Dermis blood vessel endothelial cell (primary cell): ENCODE measurements at regions not wholly inside any gene's neighbourhood (a gene's known extent, or its start where the extent isn't known, plus 50 kb on each side); places are given as distances from the start of the nearest gene placed in this dataset.

Experiments
- DNase-seq: peaks from one replicate; pipeline ENCODE4 v3.0.0; 2010

- no peak for DNase-seq
Measured at GRCh38 chr16:86632206-86632605, 53.9 kb downstream of the FOXL1 start.

DNA sequence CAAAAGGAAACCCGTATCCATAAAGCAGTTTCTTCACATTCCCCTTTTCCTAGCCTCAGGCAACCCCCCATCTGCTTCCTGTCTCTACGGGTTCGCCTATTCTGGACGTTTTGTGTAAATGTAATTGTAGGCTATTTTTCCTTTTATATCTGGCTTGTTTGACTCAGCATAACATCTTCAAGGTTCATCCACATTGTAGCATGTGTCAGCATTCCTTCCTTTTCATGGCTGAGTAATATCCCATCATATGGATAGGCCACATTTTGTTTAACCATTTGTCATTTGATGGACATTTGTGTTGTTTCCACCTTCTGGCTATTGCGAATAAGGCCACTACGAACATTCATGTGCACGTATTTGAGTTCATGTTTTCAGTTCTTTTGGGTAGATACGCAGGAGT, 54.6 kb downstream of the FOXL1 start:
- DNase-seq = no peak

DNA sequence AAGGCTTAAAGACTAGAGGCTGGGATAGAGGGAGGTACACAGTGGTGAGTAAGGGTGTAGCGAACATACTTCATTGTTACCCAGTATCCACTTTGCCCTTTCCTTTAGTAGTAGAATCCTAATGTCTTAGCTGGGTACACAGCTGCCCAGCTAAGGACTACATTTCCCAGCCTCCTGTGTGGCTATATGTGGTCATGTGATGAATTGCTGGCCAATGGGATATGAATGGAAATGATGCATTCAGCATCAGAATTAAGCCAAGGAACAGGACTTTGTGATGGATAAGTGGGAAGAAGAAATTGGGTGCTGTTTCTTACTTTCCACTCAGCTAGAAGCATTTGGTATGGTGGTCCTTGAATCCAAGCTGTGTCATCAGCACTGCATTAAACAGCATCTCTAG, 55.9 kb downstream of the FOXL1 start:
- DNase-seq = peak; percentile 41

DNA sequence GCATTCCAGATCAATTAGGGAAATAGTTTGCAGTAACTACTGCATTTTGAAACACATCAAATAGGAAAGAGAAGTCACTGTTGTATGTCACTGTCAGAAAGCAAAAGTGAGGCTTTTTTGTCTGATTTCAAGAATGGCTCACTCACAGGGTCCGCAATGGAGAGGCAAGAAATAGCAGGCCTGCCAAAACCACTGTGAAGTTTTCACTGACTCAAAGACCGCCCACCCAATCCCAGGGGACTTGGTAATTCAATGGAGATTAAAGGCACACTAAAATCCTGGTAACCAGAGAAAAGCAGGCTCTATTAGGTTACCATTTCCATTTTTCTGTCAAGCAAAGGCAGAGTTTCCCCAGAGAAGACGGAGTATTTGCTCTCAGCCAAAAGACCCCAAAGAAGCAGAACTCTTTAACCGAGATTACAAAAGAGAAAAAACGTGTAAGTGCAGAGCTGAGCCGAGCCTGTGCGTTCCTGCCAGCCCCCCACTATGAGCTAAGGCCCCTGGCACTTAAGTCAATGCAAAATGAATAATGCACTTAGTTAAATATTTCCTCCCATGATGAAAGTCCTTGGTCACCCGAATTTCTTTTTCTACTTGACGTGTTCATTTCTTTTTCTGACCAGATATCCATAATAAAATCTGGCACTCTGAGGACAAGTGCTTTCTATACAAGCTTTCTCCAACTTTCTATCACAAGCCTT, 57.0 kb downstream of the FOXL1 start:
- DNase-seq = no peak

DNA sequence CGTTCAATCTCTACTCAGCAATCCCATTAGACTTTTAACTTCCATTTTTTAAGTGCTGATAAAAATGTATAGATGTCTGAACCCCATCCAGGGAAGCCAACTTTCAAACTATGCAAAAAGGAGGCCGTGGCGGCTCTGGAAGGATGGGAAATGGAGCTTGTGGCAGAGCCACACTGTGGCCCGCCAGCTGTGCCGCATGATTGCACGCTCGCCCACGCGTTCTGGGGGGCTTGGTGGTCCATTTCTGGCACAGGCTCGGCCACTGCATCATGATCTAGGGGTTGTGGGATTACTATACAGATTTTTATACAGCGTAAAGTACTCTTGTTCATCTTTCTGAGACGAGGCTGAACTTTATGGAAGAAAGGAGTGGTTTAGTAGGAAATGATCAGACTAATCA, 57.6 kb downstream of the FOXL1 start:
- DNase-seq = no peak

DNA sequence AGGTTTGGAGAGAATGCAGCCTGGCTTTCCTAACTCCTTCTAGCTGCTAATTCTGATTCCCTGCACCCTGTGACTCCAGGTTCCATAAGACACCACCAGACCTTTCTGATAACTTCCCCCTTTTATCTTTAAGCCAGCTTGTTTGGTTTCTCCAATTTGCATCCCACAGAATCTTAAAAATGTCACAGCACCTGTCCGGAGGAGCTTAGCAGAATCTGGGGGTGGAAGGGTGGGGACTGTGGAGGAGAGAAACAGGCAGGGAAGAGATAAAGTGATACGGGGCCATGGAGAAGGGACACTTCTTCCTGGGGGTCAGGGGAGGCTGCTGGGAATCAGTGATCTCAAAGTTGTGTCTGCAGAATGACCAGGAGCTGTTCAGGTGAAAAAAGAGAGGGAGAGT, 59.4 kb downstream of the FOXL1 start:
- DNase-seq = no peak

GRCh38 chr16:86638642-86639041, 60.3 kb downstream of the FOXL1 start:
- no peak for DNase-seq

- no peak for DNase-seq
Measured at GRCh38 chr16:86639354-86639753, 61.0 kb downstream of the FOXL1 start.

DNA sequence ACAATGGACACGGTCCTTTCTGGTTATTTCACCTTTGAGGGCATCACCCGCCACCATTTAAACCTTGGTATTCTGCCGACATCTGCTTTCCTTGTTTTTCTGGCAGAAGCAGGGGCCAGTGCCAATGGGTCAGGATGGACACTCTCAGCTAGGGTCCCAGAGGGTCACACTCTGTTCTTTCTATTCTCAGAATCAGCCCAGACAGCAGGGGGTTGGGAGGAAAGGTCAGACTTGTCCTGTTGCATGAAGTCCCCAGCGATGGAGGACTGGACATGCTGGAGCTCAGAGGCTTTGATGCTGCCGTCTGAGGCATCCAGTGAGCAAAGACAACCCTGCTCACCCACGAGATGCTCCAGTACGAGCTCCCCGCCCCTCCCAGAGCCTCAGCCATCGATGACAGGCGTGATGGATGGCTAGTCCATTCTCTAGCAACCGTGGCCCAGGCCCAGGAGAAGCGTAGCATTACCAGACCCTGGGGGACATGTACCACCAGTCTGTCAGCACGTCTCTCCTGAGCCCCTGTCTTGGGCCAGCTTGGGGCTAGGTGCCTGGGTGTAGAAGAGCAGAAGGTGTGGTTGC, 62.0 kb downstream of the FOXL1 start:
- no peak for DNase-seq

- DNase-seq = no peak
Measured at GRCh38 chr16:86642087-86642486, 63.7 kb downstream of the FOXL1 start.

GRCh38 chr16:86643671-86644070, 65.3 kb downstream of the FOXL1 start:
- no peak for DNase-seq

GRCh38 chr16:86647561-86647960, 69.2 kb downstream of the FOXL1 start:
- DNase-seq = no peak

GRCh38 chr16:86649875-86650274, 71.5 kb downstream of the FOXL1 start:
- DNase-seq = no peak

- no peak for DNase-seq
Measured at GRCh38 chr16:86651013-86651627, 72.8 kb downstream of the FOXL1 start.

DNA sequence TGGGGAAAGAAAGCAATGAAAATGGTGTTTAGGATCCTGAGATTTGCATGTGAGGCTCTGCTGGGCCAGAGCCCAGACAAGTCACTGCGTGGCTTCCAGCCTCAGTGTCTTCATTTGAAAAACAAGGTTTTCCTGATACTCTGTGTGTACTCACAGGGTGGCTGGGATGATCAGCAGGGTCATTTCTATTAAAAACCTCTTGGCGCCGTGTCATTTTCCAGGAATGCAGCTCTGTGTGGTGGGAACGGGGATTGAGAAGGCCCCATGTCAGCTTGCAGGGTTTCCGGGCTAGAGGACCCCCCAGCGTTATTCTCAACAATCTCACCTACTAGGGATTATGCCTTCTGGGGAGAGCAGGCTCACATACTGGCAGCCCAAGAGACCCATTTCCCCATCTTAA, 73.5 kb downstream of the FOXL1 start:
- DNase-seq = no peak

DNA sequence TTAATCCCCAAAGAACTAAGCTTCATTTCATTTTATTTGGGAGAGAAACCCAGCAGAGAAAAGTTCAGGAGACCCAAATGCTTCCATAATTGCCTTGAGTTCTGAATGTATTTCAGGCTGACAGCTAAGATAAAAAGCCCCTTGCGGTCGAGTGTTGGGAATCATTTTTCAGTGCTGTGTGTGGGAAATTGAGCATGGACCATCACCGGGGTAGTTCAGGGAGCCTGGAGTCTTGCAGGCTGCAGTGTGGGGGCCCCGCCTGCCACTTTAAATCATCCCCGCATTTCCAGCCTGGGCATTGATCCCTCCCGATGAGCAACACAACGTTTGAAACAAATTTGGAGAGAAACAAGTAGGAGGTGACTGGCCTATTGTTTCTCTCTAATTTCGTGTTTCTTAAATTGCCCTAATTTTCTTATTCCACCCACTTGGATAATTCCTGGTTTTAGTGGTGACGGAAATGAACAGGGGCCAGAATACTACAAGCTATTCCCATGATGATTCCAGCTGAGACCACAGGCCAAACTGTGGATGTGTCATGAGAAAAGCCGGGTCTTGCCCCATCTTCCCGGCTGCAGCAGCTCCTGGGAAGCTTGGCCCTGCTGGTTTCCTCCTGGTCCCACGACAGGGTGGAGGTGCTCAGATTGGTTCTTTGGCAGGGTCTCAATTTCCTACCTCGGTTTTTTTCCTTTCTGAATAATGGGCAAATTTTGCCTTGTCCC, 75.1 kb downstream of the FOXL1 start:
- DNase-seq = no peak

GRCh38 chr16:86657972-86658371, 79.6 kb downstream of the FOXL1 start:
- no peak for DNase-seq

DNA sequence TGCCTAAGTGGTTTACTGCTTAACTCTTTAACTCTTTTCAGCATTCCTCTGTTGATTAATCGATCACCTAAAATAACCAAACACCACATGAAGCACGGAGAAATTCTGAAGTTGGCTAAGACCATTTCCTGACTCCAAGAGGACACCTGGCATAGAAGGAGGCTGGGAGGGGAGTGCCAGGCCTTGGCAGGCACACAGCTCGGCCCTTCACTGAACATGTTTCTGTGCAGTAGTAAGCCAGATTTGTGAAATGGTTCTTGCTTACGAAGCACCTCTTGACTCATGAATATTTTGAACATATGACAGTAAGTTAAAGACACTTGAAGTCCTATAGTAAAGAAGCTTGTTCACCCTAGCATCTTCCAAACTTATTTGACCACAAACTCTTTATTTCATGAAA, 82.3 kb downstream of the FOXL1 start:
- no peak for DNase-seq

DNA sequence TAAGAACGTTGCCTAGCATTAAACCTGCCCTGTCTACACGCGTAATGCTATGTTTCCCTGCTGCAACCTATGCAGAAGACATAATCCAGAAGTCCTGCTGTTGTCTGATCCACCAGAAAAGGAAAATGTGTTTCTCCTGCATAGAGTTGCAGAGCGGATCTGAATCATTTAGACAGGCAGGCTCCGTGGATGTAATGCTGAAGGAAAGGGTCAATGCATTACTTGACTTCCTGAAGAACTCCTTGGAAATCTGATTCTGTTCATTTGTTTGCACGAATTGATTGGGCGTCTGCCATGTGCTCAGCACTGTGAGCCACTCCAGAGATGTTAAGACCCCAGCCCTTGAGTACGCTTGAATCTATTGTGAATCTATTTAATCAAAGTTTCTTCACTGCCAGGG, 83.4 kb downstream of the FOXL1 start:
- peak; percentile 75 for DNase-seq

GRCh38 chr16:86662195-86662594, 83.8 kb downstream of the FOXL1 start:
- no peak for DNase-seq

DNA sequence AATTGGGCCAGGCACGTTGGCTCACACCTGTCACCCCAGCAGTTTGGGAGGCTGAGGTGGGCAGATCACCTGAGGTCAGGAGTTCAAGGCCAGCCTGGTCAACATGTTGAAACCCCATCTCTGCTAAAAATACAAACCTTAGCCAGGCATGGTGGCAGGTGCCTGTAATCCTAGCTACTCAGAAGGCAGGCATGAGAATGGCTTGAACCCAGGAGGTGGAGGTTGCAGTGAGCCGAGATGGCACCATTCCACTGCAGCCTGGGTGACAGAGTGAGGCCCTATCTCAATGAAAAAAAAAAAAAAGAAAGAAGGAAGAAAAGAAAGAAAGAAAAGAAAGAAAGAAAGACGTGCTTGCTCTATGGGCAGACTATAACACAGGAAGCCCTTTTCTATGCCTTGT, 84.4 kb downstream of the FOXL1 start:
- DNase-seq = no peak

GRCh38 chr16:86663685-86664521, 85.6 kb downstream of the FOXL1 start:
- DNase-seq = peak; percentile 27
